ENCODE measurements at regions not wholly inside any gene's neighbourhood (a gene's known extent, or its start where the extent isn't known, plus 50 kb on each side); places are given as distances from the start of the nearest gene placed in this dataset.

DNA sequence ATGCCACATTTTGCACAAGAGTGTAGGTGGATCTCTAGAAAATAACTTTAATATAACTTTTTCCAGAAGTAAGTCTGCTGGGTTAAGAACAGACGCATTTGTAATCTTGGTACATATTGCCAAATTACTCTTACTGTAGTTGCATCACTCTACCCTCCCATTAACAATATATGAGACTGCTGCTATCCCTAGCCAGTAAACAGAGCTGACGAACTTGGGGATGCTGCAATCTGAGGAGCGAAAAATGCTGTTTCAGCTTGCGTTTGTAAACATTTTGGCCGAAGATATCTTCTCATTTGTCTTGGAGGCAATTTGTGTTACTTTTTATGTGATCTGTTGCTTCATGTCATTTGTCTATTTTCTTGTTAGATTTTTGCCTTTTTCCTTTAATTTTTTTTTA lies 1482.8 kb downstream of the OLFM4 start:
- Histone ChIP-seq H3K23me2 (ENCODE audit: low read depth, low read length) (no peaks in the 10 kb centered on the region), H3K4me1 (replicated peaks in 1 of 4; ENCODE audit: control insufficient read depth in 3 of 4, insufficient read depth in 4 of 4, low read length in 3 of 4) (no peaks in the 10 kb centered on the region), H4K91ac (replicated peaks; ENCODE audit: insufficient read length, low read length) (no peak overlapping the region), H3K18ac (ENCODE audit: extremely low read depth, low read length) (no peak overlapping the region), H2BK5ac (ENCODE audit: low read depth, low read length) (no peak overlapping the region), H3K27me3 (replicated peaks in 1 of 4; ENCODE audit: control insufficient read depth in 3 of 4, extremely low read depth in 1 of 4, insufficient read depth in 3 of 4, low read length in 3 of 4) (no peaks in the 10 kb centered on the region), H3K79me2 (ENCODE audit: control insufficient read depth in 1 of 2, insufficient read depth in 2 of 2, low read length in 2 of 2) (no peaks in the 10 kb centered on the region), H3K79me1 (ENCODE audit: low read depth, low read length) (no peaks in the 10 kb centered on the region), H4K5ac (ENCODE audit: insufficient read length, low read depth, low read length) (no peak overlapping the region), H2BK15ac (ENCODE audit: low read length) (no peak overlapping the region), H3K14ac (ENCODE audit: insufficient read length) (no peak overlapping the region), H2AFZ (ENCODE audit: low read length) (peak overlapping the region; percentile 60; the same call in 1 of the 2 replicates), H4K8ac (ENCODE audit: extremely low read depth, insufficient read depth, low read length) (no peak overlapping the region), H3K56ac (replicated peaks; ENCODE audit: insufficient read length, low read depth, low read length) (no peak overlapping the region), H3K36me3 (ENCODE audit: control insufficient read depth in 2 of 4, insufficient read depth in 4 of 4, low read length in 3 of 4) (no peaks in the 10 kb centered on the region), H2BK120ac (replicated peaks; ENCODE audit: low read depth, low read length) (no peak overlapping the region), H2BK12ac (ENCODE audit: low read depth, low read length) (no peak overlapping the region), H3K4me2 (ENCODE audit: insufficient read depth in 1 of 2, low read depth in 2 of 2, low read length in 2 of 2) (no peak overlapping the region), H3K9ac (replicated peaks in 1 of 4; ENCODE audit: extremely low read depth in 1 of 4, low read depth in 3 of 4, low read length in 3 of 4) (no peak overlapping the region), H3K4ac (replicated peaks; ENCODE audit: insufficient read length, low read depth, low read length) (no peak overlapping the region), H2BK20ac (ENCODE audit: low read length) (no peak overlapping the region), H2AK5ac (ENCODE audit: low read depth, low read length) (no peak overlapping the region), H3K9me3 (ENCODE audit: insufficient read depth in 2 of 2, low read depth in 1 of 2, low read length in 1 of 2) (no peaks in the 10 kb centered on the region), H4K20me1 (replicated peaks in 1 of 2; ENCODE audit: control insufficient read depth in 1 of 2, insufficient read depth in 2 of 2, low read length in 2 of 2) (no peaks in the 10 kb centered on the region), H3K23ac (ENCODE audit: insufficient read length) (no peak overlapping the region), H3K4me3 (ENCODE audit: extremely low read depth in 1 of 4, insufficient read depth in 2 of 4, low read depth in 3 of 4, low read length in 4 of 4) (no peak overlapping the region), H3K27ac (ENCODE audit: low read depth, low read length) (no peak overlapping the region)
- POLR2A ChIA-PET (ENCODE audit: partially characterized antibody), result no interaction called here
- TF ChIP-seq CEBPB (IDR thresholded peaks at IDR 0.05; ENCODE audit: low read depth, low read length) (0 out of 2 replicates have a peak, but pooled peaks have one; percentile 18), CBX8 (IDR thresholded peaks at IDR 0.05; ENCODE audit: borderline replicate concordance, low read depth, low read length) (no peak)
- FAIRE-seq (no peak), DNase-seq (ENCODE audit: low read depth in 1 of 2, low spot score in 2 of 2) (no peak)
- CTCF ChIA-PET (ENCODE audit: partially characterized antibody), result no interaction called here
- 85% methylated on average over 5 of the region's 5 CpGs; no CpG with 5 or more reads in 1 of the 2 experiments for WGBS, 2 experiments (ENCODE audit: extremely low coverage in 1 of 2, insufficient coverage in 1 of 2, insufficient read length in 1 of 2, insufficient replicate concordance in 2 of 2, low coverage in 1 of 2, low lambda C conversion rate in 2 of 2, missing lambda C conversion rate in 1 of 2)

Data from H1 (cell line).